Left ventricle myocardium superior (tissue), 1 donor: ENCODE measurements at regions not wholly inside any gene's neighbourhood (a gene's known extent, or its start where the extent isn't known, plus 50 kb on each side); places are given as distances from the start of the nearest gene placed in this dataset.
A peak's percentile ranks its signal among the peaks of the same experiment; 100 is the strongest.

Experiments
- ATAC-seq: fragments of 200-7000 bp; cut with Tn5 transposase; one replicate; pipeline ENCODE4 v1.9.1; 2020; ENCODE audit warnings: mild to moderate bottlenecking, moderate library complexity
- DNase-seq: peaks from one replicate; pipeline ENCODE4 v3.0.0-alpha.2; 2020
- intact Hi-C: fragments of 100-400 bp; cut with micrococcal nuclease; formaldehyde crosslinking; loops from one replicate; pipeline ENCODE4 v1.11.0; 2022
- donor health status: DM: no; HTN: yes; CAD: no; lungs with severe emphysema.

DNA sequence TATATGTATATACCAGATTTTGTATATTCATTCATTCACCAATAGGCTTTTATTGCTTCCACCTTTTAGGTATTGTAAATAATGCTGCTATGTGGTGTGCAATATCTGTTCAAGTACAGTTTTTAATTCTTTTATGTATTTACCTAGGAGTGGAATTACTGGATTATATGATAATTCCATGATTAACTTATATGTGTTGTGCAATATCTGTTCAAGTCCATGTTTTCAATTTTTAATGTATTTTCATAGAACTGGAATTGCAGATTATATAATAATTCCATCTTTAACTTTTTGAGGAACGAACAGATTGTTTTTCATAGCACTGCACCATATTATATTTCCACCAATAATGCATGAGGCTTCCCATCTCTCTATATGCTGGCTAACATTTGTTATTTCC, 50.6 kb upstream of the L3MBTL4 start:
- ATAC-seq: no peak
- intact Hi-C loops: no loop called here
- no peak for DNase-seq

DNA sequence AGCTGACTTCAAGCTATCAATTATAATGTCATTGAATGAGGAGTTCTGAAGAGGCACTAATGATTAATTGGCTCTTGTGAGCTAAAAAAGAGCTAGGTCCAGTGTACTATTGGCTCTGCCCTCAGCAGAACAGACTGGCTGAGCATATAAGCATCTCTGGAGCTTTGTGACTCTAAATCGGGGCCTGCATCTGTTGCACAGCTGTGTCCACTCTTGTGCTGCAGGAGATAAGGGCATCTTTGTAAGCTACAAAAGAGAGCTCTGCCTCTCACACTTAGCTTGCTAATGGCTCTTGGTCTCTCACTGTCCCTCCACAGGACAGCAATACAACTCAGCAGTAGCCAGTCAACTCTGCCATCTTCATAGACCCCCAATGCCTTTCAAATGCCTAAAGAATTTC, 61.5 kb upstream of the L3MBTL4 start:
- intact Hi-C loops: no loop called here
- no peak for ATAC-seq
- no peak for DNase-seq

DNA sequence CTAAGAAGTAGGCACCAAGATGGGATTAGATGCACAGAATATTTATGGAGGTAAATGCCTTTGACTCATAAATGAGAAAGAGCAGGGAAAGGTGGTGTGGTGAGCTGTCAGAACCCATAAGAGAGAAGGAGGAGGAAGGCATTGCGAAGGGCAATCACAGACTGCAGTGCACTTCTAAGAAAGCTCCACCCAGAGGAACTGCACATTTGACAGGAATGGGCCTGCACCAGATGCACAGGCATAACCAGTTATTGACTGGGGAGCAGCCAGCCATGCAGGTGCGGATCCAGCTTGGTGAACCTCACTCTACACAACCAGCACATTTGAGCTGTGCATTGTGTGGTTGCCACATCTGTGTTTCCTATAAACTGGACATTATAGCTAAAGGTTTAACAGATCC, 62.2 kb upstream of the L3MBTL4 start:
- intact Hi-C loops: no loop called here
- no peak for ATAC-seq

DNA sequence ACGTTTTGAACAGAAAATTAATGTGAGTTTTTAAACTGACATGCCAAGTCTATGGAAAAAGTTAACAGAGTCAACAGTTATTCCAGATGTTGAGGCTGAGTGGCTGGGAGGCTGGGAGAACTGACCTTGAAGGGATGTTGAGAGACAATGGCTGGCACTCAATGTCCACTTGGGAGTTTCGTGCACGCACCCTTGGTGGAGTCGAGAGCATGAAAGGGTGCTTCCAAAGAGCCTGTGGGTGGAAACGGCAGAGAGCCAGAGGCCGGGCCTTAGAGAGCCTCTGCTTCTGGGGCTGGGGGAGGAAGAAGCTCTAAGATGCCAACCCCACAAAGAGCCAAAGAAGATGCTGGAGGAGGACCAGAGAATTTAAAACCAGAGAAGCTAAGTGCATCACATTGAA, 63.4 kb upstream of the L3MBTL4 start:
- DNase-seq: no peak
- no peak for ATAC-seq
- intact Hi-C loops: no loop called here

More for the DNA sequence above, 62.2 kb upstream of the L3MBTL4 start:
- no peak for DNase-seq

DNA sequence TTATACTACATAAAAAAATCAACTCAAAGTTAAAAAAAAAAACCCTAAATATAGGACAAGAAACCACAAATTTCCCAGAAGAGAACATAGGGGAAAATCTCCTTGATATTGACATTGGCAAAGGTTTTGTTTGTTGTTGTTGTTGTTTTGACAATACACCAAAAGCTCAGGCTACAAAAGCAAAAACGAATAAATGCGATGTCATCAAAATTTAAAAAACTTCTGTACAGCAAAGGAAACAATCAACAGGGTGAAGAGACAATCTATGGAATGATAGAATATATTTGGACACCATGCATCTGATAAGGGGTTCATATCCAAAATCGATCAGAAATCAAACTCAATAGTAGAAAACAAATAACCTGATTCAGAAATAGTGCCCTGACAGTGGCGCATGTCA, 65.0 kb upstream of the L3MBTL4 start:
- ATAC-seq (no peak), DNase-seq (no peak)
- intact Hi-C loops: loop anchor here (5.0 kb wide), 1 partner anchor 597 kb away; no protein-coding TSS in a partner anchor

DNA sequence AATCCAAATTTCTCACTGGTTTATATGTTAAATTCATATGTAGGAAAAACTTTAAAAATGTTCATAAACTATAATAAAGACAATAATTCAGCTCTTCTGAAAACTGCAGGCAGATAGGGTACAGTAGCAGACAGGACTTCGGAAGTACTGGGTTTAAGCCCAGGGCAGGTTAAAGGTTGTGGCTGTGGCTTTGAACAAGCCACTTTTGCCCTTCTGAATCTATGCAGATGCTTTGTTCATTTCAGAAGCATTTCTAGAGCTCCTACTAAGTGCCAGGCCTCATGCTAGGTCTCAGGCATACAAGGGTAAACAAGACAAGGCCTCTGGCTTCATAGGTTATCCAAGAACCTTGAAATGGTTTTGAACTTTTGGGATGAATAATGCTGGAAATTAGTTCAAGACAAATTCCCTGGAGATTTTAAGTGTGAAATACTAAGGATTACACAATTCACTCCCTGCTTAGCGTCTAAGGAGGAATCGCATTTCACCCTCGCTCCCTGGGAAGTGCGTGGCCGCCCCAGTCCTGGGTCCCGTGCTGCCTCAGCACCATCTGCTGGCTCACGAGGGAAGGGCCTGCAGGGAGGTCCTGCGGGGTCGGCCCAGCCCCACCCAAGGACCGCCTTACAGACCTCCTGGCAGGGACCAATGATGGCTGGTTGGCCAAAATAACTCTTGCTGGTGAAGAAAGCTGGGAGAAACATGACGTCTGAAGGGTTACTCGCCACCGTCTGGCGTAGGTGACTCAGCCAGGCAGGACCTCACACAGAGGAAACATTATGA, 67.7 kb upstream of the L3MBTL4 start:
- peak; percentile 100 for ATAC-seq
- intact Hi-C loops: loop anchor here (5.0 kb wide), 1 partner anchor 600 kb away; no protein-coding TSS in a partner anchor
- peak; percentile 85 for DNase-seq

DNA sequence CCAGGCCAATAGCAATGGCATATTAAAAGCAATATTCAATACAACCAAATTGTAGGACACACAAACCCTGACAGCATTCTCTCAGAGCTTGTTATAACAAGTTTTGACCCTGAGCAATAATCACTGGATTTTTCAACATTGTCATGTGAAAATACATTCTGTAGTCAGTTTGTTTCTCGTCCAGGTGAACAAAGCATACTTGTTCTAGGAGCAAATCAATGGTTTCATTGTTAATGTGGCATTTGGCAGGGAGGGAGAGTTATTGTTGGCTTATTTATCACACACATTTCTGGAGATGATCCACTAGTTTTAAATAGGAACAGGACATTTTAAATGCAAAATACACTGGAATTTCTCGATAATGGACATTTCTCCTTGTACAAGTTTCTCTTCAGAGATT, 69.9 kb upstream of the L3MBTL4 start:
- no peak for ATAC-seq
- no peak for DNase-seq
- intact Hi-C loops: loop anchor here (5.0 kb wide), 1 partner anchor 602 kb away; no protein-coding TSS in a partner anchor

DNA sequence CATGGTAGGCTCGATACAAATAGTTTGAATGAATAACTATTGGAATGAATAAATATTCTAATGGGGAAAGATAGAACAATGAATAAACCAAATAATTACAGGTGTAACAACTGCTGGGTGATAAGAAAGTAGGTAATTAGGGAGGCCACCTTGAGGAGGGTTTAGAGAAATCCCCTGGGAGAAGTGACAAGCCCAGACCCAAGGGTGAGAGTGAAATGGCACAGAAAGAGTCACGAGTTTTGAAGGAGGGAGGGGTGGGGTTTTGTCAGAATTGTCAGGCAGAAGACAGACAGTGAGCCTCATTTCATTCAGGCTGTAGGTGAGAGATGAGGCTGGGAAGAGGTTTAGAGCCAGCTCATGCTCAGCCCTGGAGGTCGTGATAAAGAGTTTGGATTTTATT, 71.6 kb upstream of the L3MBTL4 start:
- DNase-seq: no peak
- no peak for ATAC-seq
- intact Hi-C loops: no loop called here

DNA sequence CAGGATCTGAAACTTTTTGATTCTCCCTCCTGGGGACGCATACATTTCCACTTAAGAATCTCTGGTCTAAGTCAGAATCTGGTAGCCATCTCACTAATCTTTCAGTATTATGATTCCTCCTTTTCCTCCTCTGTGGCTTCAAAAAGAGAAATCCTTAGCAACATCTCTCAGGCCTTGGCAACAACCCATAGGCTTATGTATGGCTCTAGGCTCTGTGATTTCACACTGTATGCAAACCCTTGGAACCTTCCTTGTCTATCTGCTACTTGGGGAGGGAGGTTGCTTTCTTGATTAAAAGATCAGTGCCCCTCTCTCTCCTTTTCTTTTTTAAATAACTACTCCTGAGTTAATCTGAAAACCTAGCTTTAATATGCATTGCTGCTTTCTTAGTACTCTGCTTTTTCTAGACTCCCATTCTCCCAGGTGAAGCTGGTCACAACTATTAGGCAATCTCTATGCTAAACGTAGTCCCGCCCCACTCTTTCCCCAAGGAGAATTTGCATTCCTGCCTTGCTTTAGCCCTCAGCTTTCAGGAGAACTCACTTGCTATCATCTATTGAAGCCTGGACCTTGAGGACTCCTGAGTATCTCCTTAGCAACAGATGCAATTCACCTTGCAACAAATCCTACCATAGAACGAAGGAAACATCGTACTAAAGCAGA, 72.2 kb upstream of the L3MBTL4 start:
- no peak for DNase-seq
- no peak for ATAC-seq
- intact Hi-C loops: no loop called here

DNA sequence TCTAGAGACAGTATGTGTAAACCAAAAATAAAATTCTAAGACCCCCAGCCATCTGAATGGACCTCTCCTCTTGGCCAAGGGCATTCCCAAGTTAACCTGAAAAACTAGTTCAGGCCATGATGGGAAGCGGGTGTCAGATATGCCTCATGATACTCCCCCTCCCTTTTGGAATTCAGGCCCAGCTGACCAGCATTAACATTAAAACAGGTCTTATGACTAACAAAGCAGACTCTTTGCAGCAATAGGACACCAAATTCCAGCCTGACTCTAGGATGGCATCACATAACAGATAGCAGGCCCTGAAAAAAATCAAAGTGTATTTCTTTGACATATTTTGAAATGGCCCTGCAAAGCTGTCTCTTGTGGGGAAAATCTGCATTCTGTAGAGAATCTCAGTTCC, 73.3 kb upstream of the L3MBTL4 start:
- intact Hi-C loops: no loop called here
- DNase-seq (no peak), ATAC-seq (no peak)

DNA sequence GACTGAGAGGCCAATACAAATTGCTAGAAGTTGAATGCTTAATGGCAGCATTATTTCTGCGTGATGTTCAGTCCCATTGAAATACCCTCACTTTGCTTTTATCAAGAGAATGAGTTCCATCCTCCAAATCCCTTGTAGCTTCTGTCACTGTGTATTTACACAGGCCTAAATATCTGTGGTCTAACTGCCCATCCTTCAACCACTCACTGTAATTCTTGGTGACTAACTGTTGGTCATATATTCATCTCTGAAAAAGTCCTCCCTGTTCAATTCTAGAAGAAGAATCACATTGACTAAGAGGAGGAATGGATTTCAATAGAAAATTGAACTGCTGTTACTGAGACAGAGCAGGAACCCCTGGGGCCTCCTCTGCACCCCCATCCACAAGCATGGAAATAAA, 74.2 kb upstream of the L3MBTL4 start:
- no peak for DNase-seq
- ATAC-seq: no peak
- intact Hi-C loops: no loop called here

DNA sequence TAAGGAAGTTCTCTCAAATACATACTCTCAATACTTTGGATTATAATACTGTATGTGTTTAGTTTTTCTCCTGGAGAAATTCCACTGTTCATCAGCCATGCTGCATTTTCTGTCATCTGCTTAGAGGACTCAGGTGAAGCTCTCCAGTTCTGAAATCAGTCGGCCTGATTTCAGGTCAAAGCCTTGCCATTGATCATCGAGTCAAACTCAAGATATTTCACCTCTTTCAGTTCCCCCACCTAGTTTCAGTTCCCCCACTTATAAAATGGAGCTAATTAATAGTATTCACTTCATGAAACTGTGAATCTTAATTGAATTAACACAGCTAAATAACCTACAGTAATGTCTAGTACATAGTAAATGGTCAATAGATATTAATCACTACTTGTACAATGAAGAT, 75.3 kb upstream of the L3MBTL4 start:
- DNase-seq: no peak
- no peak for ATAC-seq
- intact Hi-C loops: no loop called here

DNA sequence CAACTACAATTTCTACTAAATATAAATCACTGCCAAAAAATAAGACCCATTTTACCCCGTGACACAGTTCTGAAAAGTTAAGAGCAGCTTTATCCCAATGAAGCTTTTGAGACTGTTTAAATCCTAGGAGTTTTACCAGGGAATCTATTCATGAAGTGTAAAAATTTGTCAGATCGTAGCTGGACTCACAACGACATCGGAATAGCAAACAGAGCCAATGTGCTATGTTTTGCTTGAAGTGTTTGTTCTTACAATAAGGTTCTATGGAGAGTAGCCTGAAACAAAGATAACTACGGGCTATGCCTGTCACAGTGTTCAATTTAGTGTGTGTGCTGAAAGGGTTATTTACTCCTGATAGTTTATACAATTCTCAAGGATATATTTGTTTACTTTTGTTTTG, 78.5 kb upstream of the L3MBTL4 start:
- ATAC-seq (no peak), DNase-seq (no peak)
- intact Hi-C loops: no loop called here

DNA sequence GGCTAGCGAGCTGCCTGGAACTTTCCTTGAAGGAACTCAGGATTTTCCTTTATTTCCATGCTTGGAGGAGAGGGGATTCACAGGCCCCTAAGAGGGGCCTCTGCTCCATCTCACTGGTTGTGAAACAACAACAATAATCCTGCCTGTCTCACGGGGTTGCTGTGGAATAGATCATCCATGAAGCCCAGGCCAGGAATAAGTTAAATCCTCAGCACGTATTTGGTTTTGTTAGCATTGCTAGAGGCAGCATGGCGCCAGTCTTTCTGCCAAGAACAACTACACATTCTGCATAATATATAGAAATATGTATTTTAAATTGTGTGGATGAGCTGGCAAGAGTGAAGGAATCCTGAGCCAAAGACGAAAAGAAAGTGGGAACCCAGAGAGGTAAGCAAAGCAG, 80.8 kb upstream of the L3MBTL4 start:
- ATAC-seq (no peak), DNase-seq (no peak)
- intact Hi-C loops: no loop called here

DNA sequence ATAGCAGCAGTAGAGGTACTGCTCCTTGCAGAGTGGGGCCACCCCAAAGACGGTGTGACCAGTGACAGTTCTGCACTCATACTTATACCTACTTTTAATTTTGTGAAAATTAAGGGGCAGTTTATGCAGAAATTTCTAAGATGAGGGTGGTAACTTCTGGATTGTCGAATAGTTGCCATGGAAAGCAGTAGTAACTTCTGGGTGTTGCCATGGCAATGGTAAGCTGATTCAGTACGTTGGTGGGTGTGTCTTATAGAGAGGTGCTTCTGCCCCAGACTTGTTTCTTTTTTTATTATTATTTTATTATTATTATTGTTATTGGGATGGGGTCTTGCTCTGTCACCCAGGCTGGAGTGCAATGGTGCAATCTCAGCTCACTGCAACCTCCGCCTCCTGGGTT, 82.8 kb upstream of the L3MBTL4 start:
- intact Hi-C loops: no loop called here
- no peak for DNase-seq
- no peak for ATAC-seq

DNA sequence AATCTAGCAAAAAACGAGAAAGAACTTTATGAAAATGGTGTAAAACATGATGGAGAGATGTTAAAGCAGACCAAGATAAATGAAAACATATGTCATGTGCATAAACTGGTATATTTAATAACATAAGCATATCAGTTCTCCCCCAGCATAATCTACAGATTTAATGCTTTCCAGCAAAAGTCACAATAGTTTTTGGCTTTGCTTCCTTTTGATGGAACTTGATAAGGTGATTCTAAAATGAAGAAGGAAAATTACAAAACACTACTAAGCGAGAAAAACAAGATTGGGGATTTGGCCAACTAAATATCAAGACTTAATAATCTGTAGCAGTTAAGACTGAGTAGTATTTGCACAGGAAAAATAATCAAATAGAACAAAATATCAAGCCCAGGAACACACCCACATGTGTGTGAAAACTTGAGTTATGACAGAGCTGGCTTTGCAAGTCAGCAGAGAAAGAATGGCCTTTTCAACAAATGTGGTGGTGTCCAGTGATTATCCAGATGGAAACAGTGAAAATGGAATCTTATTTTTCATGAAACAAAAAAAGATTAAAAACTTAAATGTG, 83.7 kb upstream of the L3MBTL4 start:
- ATAC-seq (no peak), DNase-seq (no peak)
- intact Hi-C loops: no loop called here

DNA sequence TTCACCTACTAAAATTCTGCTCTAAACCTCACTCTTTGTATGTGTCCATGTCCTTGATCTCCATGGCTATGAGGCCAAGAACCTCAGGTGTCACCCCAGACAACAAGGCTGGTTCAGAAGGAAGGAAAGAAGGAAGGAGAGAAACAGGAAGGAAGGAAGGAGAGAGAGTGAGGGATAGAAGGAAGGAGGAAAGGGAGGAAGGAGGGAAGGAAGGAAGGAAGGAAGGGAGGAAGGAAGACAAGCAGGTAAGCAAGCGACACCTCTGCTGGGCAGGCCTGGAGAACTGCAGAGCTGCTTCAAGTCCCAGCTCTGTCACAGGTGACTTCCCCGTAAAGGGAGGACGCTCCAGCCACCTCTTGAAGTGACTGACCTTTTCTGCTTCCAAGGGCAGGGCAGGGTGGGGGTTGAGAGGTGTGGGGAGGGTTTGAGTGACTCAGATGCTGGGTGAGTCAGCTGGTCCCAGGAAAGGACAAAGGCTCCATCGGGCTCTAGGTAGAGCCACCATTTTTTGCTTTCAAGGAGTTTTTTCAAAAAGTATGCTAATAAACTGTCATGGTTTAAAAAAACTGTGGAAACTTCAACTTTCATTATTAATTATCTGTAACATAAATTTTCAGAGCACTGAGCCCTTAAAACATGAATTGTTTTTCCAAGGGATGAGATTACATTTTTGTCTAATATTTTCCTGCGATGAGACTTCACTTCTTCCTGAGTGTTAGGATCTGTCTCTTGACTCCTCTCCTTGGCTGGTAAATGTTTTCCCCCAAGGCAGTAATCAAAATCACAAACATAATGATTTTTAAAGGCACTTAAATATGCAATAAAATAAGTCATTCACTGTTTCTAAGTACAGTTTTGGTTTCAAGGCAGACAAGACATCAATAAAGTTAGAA, 90.1 kb upstream of the L3MBTL4 start:
- intact Hi-C loops: no loop called here
- DNase-seq (no peak), ATAC-seq (no peak)

DNA sequence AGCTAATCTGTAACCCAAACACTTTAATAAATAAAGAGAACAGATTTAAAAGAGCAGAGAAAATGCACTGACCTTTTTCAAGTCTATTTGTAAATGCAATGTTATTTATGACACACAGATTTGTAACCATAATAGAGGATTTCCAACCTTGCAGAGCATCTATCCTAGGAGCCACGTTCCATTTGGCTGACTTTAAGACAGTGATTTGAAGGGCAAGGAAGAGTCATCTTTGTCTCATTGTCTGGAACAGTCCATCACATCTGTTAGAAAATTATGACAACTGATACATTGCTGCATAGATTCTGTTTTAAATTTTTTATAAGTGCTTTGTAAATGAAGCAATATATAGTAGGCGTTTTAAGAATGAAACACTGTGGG, 90.8 kb upstream of the L3MBTL4 start:
- DNase-seq: no peak
- intact Hi-C loops: no loop called here

DNA sequence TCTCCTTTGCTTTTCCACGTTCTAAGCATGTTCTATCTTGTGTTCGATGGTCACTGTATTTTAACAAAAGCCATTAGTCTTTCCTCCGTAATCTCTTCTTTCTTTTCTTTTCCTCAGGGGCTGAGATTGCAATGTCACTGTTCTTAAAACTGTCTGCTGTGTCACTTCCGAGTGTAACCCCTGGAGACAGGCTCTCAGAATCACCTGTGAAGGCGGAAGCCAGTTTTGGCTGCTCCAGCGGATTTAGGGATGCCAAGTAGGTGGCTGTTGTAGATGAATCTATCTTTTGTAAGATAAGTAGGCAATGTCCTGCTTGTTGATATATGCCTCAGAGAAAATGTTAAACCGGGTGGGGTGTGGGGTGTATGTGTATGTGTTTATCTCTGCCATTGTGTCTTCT, 94.7 kb upstream of the L3MBTL4 start:
- ATAC-seq: no peak
- no peak for DNase-seq
- intact Hi-C loops: no loop called here

More for the DNA sequence above, 90.8 kb upstream of the L3MBTL4 start:
- ATAC-seq: no peak

DNA sequence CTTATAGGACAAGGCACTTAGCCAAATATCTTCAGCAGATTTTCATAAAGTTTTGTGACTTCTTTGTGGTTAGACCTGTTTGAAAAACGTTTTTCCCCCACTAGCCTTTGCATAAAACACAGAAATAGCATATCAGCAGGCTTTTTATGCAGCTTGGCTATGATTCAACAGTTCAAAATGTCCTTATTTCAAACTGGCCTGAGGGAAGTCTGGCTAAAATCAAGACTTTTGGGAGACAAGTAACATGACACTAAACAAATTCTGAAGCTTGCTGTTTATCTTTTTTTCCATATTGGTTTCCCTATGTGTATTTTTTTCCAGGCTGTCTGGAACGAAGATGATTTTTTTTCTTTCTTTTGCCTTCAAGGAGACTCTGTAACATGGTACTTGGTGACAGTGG, 95.1 kb upstream of the L3MBTL4 start:
- intact Hi-C loops: no loop called here
- ATAC-seq: no peak
- DNase-seq: no peak
